Adrenal gland (tissue), 5 donors: ENCODE measurements at regions not wholly inside any gene's neighbourhood (a gene's known extent, or its start where the extent isn't known, plus 50 kb on each side); places are given as distances from the start of the nearest gene placed in this dataset.

Experiments
- POLR2A ChIP-seq, 2 donors: fragments of 450-650 bp; IDR thresholded peaks; one replicate each; pipeline ENCODE4 v1.6.1; 2017; ENCODE audit warnings: antibody characterized with exemption in 2 of 2, mild to moderate bottlenecking in 2 of 2, moderate library complexity in 1 of 2
- TF ChIP-seq, protein P1 (sequence below), 6 experiments: fragments of 450-650 bp in 4 of 6; fragments of 200-600 bp in 2 of 6; sonication (generic) in 1 of 6; IDR thresholded peaks; 1 replicate in 5 of 6; 2 replicates in 1 of 6; pipeline versions ENCODE4 v1.5.1 to v1.8.0; 2016 to 2021; ENCODE audit warnings: antibody characterized with exemption in 6 of 6, mild to moderate bottlenecking in 2 of 6, moderate library complexity in 1 of 6
- donor health status: DM: no; HTN: no; CAD: no.

DNA sequence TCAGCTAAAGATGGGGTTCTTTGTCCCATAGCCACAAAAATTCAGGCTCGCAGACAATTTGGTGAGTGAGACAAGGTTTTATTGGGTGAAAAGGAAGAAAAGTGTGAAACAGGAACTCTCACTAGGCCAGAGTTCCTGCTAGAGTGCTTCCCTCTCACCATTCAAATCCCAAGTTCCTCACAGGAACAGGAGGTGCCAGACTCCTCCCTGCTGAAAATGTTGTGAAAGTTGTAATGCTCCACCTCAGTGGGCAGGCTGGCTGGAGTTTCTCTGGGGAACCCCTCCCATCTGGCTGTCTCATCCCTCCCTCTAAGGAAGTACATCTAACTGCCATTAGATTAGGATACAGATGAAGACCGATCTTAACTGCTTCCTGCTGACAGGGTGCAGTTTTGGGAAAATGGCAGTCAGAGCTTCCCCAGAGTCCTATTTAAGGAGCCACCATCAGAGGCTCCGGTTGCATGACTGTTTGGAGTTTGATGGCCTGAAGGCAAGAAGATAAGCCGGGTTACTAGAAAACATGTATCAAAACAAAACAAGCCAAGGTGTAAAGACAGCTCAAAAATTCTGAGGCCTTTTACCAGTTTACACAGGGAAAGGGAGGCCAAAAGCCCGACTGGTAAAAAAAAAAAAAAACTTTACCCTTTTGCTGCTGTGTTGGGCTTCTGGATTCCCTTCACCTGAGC is 127.6 kb downstream of the FSCB start:
- TF ChIP-seq, protein P1, sequence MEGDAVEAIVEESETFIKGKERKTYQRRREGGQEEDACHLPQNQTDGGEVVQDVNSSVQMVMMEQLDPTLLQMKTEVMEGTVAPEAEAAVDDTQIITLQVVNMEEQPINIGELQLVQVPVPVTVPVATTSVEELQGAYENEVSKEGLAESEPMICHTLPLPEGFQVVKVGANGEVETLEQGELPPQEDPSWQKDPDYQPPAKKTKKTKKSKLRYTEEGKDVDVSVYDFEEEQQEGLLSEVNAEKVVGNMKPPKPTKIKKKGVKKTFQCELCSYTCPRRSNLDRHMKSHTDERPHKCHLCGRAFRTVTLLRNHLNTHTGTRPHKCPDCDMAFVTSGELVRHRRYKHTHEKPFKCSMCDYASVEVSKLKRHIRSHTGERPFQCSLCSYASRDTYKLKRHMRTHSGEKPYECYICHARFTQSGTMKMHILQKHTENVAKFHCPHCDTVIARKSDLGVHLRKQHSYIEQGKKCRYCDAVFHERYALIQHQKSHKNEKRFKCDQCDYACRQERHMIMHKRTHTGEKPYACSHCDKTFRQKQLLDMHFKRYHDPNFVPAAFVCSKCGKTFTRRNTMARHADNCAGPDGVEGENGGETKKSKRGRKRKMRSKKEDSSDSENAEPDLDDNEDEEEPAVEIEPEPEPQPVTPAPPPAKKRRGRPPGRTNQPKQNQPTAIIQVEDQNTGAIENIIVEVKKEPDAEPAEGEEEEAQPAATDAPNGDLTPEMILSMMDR (IDR thresholded peaks at IDR 0.05), result no peak
- TF ChIP-seq POLR2A (IDR thresholded peaks at IDR 0.05), result no peak
